T-helper 2 cell treated with Interferon-gamma antibody and Interleukin-4, amounts not matched to agents 100 ng/mL and 5 ng/mL, for 36 hours (primary cell): ENCODE measurements at regions not wholly inside any gene's neighbourhood (a gene's known extent, or its start where the extent isn't known, plus 50 kb on each side); places are given as distances from the start of the nearest gene placed in this dataset.
"Not testable (repeated sequence)": the region's sequence is repeated elsewhere in the genome, so short reads cannot be mapped to it uniquely, and the experiment has no call there.

ENCODE experiments used
- intact Hi-C: fragments of 100-400 bp; cut with micrococcal nuclease; formaldehyde crosslinking; loops from one replicate; pipeline ENCODE4 v1.15.1; 2023

DNA sequence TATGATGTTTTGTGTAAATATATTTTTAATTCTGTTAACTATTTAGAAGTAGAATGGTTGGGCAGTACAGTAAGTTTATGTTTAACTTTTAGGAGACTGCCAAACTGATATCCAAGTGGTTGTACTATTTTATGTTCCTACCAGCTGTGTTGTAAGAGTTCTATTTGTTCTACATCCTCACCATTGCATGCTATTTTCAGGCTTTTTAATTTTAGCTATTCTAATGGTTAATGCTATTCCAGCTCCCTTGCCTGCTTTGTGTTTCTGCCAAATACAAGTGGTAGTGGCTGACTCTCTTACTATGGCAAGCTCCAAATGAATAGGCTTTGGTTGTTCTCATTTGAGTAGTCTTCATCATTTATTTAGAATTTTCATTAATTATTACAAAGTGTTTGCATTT is 476.4 kb downstream of the KIF4B start:
- intact Hi-C loops, result no loop called here

DNA sequence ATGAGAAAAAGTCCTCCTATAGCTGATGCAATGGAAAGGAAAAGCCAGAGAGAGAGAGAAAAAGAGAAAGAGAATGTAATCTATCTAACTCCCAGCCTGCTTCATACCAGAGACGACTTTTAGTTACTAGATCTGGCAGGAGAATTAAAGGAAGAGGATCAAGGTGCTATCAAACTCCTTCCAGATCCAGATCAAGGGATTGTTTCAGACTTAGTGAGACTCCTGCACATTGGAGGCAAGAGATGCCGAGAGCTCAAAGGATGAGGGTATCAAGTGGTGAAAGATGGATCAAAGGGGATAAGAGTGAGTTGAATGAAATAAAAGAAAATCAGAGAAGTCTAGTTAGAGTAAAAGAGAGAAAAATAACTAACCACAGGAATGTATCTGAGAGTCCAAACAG is 478.6 kb downstream of the KIF4B start:
- intact Hi-C loops, result no loop called here

DNA sequence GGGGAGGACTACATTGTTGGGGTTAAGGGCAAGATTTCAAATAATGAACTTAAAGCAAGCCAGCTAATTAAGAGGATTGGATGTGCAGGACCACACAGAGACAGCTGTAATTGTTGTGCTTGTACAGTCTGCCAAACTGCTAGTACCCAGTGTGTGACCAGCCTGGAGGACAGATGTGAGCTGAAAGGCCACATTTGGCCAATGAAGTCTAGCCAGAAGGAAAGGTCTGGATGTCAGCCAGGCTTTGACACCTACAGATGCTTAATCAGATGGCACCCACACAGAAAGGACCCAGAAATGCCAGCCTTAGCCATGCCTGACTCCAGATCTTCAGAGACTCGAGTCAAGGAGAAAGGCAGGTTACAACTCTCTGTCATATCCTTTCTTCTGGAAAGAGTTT is 491.1 kb downstream of the KIF4B start:
- intact Hi-C loops, result no loop called here

DNA sequence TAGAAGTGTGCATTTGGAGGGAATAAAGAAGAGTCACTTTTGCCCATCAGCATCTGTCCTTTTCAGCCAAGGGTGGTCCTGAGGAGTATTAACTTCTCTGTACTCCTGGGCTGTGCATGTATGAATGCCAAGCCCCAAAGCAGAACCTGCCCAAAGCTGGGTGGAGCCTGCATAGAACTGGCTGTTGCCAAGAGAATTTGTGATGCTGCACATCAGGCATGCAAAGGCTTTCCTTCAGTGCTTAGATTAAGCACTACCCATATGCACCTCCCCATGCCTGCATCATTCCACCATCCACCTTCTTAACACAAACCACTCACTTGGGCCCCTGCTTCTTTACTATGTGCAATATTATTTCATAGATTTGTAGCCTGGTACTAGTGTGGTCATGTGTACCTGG is 493.8 kb downstream of the KIF4B start:
- intact Hi-C loops, result no loop called here

DNA sequence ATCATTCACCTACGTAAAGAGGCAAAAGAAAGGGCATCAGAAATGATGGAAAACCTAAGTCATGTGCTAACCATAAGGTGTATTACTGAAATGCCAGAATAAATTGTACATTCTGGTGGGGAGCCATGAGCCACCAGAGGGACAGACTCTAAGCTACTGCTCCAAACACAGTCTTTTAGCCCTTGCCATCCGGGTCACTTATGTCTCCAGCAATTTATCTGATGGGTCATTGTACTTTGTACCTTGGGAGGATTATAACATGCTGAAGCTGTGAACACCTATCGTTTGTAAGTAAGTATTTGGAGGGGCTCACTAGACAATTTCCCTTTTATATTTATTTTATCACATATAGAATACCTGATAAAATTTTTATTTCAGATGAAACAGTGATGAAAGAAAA is 495.1 kb downstream of the KIF4B start:
- intact Hi-C loops, result no loop called here

DNA sequence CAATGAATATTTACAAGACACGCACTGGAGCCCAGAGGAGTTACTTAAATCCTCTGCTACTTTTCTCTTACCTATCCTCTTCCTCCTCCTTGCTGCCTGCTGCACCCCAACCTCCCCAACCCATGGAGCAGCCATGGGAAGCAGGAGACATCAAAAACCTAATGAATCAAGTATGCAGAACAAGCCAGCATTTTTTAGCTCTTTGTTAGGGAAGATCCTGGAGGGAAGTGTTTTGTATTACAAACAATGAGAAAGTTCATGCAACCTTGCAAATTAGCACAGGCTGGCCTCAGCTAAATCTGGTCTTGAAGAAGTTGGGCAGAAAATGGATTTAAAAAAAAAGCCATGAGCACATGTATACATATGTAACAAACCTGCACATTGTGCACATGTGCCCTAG is 498.8 kb downstream of the KIF4B start:
- intact Hi-C loops, result no loop called here

DNA sequence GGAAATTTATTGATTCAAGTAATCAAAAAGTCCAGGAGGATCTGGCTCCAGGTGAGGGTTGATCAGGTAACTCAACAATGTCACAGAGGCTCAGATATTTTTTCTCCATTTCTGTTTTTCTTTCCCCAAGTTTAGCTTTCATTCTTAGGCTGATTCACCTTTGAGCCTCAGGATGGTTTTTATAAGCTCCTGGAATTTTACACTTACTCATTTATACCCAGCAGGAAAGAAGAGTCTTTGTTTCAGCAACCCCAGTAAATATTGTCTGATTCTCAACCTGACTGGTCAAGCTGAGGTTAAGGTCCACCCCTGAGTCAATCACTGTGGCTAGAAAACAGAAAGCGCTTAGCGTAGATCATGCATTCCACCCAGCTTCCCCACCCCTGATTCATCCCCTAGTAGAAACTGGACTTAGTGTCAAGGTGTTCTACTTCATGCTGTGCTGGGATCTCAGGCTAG is 500.6 kb downstream of the KIF4B start:
- intact Hi-C loops, result no loop called here

DNA sequence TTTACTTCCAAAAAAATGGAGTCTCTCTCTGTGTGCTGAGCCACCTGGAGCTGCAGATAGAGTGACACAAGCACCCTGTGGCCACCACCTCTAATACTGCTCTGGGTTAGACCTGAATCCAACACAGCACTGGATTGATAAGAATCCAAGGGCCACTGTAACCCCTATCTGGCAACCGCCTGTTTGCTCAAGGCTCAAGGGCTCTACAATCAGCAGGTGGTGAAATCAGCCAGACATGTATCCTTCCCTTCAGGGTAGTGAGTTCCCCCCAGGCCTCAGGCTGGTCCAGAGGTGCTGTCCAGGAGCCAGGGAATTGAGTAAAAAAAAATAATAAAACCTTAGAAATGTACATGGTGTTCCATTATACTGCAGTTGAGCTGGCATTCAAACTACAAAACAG is 509.0 kb downstream of the KIF4B start:
- intact Hi-C loops, result no loop called here

DNA sequence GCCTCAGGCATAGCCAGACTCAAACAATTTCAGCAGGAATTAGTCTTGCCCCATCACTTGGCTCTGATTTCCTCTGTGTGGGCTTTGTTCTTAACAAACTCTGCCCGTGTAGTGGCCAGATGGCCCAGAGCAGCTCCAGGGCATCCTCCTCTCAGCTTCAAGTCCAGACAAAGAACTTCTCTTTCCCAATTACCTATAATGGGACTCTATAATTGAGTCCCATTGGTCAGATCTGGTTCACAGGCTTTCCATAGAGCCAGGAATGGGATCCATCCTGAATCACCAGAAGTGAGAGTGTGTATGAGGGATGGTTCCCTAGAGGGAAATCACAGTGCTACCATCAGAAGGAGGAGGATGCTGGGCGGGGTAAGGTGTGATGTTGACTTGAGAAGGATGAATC is 515.8 kb downstream of the KIF4B start:
- intact Hi-C loops, result no loop called here

DNA sequence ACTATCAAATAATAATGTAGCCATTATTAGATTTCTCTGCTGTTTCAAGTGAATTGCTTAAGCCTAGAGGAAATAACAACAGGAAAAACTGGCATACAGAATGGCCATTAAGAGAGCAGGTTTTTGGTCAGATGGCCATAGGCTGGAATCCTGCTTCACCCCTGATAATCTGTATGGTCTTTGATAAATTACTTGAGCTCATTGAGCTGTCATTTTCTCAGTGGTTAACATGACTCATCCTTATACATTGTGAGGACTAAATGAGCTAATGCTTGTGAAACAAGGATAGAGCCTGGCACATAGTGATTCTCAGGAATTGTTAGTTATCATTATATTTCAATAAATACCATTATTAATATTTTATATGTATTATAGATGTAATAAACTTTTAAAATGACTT is 516.5 kb downstream of the KIF4B start:
- intact Hi-C loops, result no loop called here

DNA sequence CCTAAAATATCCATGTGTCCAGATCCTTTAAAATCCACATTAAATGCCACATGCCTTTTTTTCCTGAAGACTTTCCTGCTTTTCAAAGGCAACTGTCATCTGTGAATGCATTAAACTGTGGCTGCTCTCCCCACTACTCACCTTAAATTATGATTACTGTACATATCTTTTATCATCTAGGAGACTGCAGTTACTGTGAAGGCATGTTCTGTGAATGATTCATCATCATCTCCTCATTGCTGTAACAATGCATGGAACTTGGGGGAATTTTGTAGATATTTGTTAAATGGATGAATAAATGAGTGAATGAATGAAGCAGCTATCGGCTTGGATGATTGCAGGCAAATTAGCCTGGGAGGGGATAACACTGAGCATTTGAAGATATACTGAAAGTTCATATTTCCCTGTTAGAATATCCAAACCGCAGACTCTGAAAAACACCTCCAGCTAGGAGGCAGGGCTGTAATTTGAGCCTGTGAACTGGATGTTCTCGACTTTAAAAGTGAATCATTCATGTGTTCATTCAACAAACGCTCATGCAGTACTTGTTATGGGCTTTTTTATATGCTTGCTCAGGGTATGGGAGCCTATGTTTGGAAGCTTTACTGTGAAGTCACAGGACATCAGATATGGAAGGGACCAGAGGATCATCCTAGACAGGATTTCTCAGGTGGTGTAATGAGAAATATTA is 519.2 kb downstream of the KIF4B start:
- intact Hi-C loops, result no loop called here

DNA sequence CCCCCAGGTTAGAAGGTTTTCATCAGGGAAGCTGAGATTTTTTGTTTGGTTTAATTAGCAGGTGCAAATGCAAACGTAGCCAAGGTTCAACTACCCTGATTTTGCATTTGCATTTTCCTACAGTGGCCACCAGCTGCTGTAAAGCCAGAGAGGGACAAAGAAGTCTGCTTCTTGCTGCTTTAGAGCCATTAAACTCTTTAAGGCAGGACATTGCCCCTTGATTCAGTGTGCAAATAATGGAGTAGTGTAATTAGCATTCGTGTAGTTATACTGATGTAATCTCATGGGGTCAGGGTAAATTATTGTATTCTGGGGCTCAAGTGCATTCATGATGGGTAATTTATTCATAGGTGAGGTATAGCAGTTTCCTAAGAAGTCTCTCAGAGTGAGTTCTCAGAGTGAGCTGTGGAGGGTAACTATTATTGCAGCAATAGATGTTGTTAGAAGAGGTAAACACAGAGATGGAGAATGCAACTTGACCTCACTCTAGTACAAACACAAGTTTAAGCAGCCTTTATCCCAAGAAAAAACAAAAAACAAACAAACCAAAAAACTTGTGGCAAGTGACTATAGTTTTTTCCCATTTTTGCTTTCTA is 526.5 kb downstream of the KIF4B start:
- intact Hi-C loops, result no loop called here

DNA sequence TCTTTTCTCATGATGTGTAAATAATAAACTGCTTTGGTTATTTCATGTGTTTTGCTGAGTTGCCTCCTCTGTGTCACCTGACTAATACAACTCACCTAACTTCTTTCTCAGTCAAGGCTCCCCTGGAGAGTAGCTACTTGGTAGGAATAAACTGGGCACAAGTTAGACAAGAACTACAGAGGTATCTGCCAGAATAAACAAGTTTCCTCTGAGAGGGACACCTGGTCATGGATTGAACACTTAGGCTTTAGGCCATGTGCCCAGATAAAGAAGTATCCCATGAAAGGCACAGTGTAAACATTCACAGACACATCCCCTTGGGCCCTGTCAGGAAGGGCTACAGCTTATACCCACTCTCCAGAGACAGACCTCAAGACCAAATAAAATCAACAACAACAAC is 532.5 kb downstream of the KIF4B start:
- intact Hi-C loops, result no loop called here

DNA sequence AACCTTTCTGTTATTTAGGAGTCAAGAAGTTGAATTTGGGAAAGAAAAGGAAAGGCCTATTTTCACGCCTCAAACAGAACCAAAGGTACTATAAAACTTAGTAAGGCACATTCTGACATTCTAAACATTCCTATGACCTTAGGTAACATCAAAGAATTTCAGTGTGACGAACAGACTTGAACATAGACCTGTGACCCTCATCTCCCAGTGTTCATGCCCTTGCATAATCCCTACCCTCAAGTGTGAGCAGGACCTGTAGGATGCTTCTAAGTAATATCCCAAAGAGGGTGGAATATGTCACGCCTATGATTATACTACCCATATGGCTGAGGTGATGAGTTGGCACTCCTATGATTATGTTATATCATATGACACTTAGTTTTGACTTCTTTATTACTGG is 540.9 kb downstream of the KIF4B start:
- intact Hi-C loops, result no loop called here

DNA sequence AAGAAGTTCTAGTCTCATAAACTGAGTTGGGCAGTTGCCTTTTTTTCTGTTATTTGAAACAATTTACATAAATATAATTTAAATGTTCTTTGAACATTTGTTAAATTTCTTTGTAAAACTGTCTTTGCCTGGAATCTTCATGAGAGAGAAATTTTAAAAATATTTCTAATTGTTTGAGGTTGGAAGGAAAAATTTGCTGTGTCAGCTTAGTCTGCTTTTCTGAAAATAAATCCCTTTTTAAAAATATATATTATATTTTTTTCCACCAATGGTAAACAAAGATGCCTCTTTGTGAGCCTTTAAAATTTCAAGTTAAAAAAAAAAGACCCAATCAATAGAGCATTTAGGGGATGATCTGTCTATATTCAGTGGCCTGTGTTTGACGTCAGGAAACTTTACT is 542.7 kb downstream of the KIF4B start:
- intact Hi-C loops, result no loop called here

DNA sequence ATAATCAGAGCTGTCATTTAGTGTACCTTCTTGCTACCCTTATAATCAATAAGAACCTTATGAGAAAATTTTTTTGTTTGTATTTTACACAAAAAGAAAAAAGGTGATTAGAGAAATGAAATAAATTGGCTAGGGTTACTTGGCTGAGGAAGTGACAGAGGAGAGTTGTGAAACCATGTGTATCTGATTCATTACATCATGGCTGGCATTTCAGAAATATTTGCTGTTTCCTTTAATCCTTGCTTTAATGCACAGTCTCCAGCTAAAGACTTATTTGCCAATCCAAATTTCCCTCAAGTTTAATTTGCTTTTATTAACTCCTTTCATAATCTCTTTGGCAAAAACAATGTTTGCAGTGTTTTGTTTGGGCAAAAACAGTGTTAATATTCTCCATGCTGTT is 543.1 kb downstream of the KIF4B start:
- intact Hi-C loops, result no loop called here

DNA sequence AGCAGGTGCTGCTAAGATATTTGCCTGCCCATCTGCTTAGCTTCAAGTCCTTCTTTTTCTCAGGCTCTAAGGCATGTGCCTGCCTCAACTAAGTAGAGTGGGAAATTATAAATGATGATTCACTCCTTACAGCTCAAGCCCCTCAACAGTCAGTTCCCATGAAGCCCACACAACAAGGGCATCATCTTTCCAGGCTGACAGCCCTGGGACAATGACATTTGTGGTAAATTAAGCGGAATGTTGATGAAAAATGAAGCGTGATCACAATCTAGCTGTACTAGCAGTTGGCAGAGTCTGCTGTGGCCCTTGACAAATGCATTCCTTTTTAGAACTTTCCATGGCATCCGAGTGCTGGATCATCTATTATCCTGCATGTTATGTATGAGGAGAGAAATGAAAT is 548.6 kb downstream of the KIF4B start:
- intact Hi-C loops, result no loop called here

DNA sequence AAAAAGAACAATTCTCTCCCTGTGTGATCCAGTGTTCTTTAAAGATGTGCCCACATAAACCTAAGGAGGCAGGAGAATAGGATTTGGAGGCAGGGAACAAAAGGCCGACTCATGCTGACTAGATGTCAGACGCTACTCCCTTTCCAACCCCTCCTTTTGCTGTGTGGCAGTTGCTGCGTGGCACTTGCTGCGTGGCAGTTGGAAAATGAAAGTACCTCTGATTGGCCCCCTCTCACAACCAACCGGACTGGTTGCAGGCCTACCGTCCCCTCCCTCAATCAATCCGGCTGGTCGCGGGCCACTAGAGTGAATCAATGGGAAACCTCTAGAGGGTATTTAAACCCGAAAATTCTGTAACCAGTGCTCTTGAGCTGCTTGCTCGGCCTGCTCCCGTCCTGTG is 551.0 kb downstream of the KIF4B start:
- intact Hi-C loops, result no loop called here

DNA sequence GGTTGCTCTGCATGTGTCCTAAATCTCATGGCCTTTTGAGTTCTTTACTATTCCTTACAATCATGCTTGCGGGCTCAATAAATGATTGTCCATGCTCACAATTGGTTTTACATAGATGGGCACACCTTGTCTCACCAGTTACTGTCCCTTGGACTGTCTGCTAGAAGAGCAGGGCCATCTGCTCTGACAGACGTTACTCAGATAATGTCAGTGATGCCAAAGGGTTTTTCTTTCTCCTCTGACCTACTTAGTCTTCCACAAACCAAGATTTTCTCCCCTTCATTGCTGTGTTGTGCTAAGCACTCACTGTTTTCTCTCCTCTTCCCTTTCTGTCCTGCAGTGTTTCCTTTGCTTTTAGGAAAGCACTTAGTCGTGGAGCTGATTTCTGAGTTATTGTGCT is 562.3 kb downstream of the KIF4B start:
- intact Hi-C loops, result no loop called here

DNA sequence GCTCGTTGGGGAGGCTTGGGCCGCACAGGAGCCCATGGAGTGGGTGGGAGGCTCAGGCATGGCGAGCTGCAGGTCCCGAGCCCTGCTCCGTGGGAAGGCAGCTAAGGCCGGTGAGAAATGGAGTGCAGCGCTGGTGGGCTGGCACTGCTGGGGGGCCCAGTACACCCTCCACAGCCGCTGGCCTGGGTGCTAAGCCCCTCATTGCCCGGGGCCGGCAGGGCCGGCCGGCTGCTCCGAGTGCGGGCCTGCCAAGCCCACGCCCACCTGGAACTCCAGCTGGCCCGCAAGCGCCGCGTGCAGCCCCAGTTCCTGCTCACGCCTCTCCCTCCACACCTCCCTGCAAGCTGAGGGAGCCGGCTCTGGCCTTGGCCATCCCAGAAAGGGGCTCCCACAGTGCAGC is 573.3 kb downstream of the KIF4B start:
- intact Hi-C loops, result not testable (repeated sequence)

DNA sequence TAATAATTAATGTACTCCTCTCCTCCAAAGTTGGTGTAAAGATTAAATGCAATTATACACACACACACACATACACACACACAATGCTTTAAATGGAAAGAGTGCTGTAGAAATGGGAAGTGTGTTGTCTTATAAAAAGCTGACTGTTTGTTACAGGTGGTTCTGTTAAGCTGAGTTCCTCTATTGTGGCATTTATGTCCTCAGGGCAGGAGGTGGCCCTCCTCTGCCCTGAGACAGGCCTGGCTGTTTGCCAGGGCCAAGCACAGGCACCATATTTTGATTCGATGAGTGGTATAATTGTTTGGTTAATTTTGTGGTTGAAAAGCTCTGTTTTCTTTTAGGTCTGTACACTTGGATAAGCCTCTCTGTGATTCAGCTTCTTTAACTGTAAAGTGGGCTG is 573.9 kb downstream of the KIF4B start:
- intact Hi-C loops, result no loop called here

DNA sequence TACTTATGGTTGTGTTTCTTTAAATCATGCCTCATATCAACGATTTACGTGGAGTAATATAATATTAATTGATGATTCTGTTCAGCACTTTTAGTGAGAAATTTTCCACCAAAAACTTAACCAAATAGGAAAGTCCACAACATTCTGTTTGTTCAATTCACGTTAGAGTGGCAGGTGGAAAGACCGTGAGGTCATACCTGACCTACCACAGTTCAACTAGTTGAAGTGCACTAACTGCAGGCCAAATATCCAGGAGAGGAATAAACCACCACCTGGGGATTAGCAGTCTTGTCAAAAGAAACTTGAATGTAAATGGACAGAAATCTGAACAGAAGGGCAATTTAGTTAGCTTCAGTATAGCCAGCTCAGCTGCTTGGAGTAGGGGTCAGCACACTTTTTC is 577.7 kb downstream of the KIF4B start:
- intact Hi-C loops, result no loop called here

DNA sequence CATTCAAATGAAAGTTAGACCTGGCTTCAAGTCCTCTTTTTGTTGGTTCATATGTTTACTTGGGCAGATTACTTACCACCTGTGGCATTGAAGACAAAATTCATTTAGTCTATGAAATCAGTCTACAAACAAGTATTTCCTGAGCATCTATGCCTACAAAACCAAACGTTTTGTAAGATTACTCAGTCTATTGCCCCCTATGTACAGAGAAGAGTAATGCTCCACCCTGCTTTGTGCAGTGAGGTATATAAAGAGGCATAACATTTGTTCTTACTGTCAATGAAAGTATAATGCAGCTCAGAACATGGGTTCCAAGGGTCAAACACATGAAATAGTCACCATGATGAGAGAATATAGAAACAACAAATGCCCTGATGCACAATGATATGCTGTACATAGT is 580.7 kb downstream of the KIF4B start:
- intact Hi-C loops, result no loop called here

DNA sequence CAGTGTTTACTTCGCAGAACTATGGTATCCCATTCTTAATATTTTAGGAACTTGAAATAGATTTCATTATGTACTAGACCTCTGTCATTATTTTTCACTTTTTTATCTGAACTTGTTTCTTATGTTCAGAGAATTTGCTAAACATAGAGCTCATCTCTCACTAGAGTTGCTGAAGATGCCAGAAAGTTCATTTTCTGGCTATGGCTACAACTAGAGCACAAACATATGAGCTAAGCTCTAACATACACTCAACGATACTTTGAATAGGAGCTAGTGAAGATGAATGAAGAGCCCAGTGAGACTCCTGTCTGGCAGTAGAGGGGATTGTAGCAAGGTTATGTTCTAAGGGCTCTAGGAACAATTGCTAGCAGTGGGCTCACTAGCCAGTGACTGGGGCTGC is 582.2 kb downstream of the KIF4B start:
- intact Hi-C loops, result no loop called here
